Common myeloid progenitor, CD34-positive (primary cell): ENCODE measurements at regions not wholly inside any gene's neighbourhood (a gene's known extent, or its start where the extent isn't known, plus 50 kb on each side); places are given as distances from the start of the nearest gene placed in this dataset.
A peak's percentile ranks its signal among the peaks of the same experiment; 100 is the strongest.

Source experiments
- CTCF ChIA-PET: fragments of 350-600 bp; sonication (Branson Sonifier 250); formaldehyde crosslinking; loops from one replicate; lab custom pipeline; 2021; ENCODE audit warnings: antibody characterized with exemption; lab: Charles Lee
- POLR2A ChIA-PET: fragments of 350-600 bp; sonication (Branson Sonifier 250); formaldehyde crosslinking; loops from one replicate; lab custom pipeline; 2021; ENCODE audit warnings: antibody characterized with exemption; lab: Charles Lee
- DNase-seq, 3 donors: peaks; one replicate each; pipeline versions ENCODE4 v3.0.0 to v3.0.0-alpha.2; 2013
- H3K27ac ChIP-seq, 2 experiments: 1 replicate in 1 of 2; 2 replicates in 1 of 2; pipeline ENCODE4 v1.7.0; 2013; ENCODE audit warnings: inconsistent platforms in 2 of 2, low read length in 2 of 2, mild to moderate bottlenecking in 2 of 2, low read depth in 1 of 2, moderate library complexity in 1 of 2; ENCODE audit not compliant: severe bottlenecking in 2 of 2, insufficient read depth in 1 of 2, poor library complexity in 1 of 2
- H3K27me3 ChIP-seq, 5 experiments: replicated peaks in 2 of 5; 1 replicate in 3 of 5; 2 replicates in 2 of 5; pipeline versions ENCODE4 v1.6.1 to v1.7.0; 2013; ENCODE audit warnings: low read length in 4 of 5, mild to moderate bottlenecking in 2 of 5, moderate library complexity in 2 of 5, inconsistent platforms in 1 of 5; ENCODE audit not compliant: insufficient read depth in 5 of 5, control insufficient read depth in 4 of 5
- H3K36me3 ChIP-seq, 4 experiments: 1 replicate in 2 of 4; 2 replicates in 2 of 4; pipeline versions ENCODE4 v1.6.1 to v1.7.0; 2013; ENCODE audit warnings: low read length in 3 of 4, control low read depth in 1 of 4, mild to moderate bottlenecking in 1 of 4; ENCODE audit not compliant: control insufficient read depth in 4 of 4, insufficient read depth in 4 of 4
- H3K4me1 ChIP-seq, 4 experiments: 1 replicate in 3 of 4; 2 replicates in 1 of 4; pipeline versions ENCODE4 v1.6.1 to v1.7.1; 2013; ENCODE audit warnings: low read length in 3 of 4, mild to moderate bottlenecking in 3 of 4, control low read depth in 1 of 4, inconsistent platforms in 1 of 4, moderate library complexity in 1 of 4; ENCODE audit not compliant: control insufficient read depth in 4 of 4, insufficient read depth in 4 of 4; ENCODE audit errors: control extremely low read depth in 1 of 4
- H3K4me3 ChIP-seq, 7 experiments: 1 replicate in 4 of 7; 2 replicates in 3 of 7; pipeline versions ENCODE4 v1.5.1 to v1.7.0; 2013; ENCODE audit warnings: mild to moderate bottlenecking in 7 of 7, low read length in 6 of 7, moderate library complexity in 6 of 7, inconsistent platforms in 2 of 7, low read depth in 2 of 7, control low read depth in 1 of 7; ENCODE audit not compliant: insufficient read depth in 4 of 7, control insufficient read depth in 1 of 7; ENCODE audit errors: extremely low read depth in 1 of 7
- H3K9me3 ChIP-seq, 5 experiments: 1 replicate in 4 of 5; 2 replicates in 1 of 5; pipeline versions ENCODE4 v1.6.1 to v1.7.1; 2013; ENCODE audit warnings: low read length in 4 of 5, mild to moderate bottlenecking in 2 of 5, inconsistent platforms in 1 of 5, low read depth in 1 of 5, moderate library complexity in 1 of 5; ENCODE audit not compliant: control insufficient read depth in 4 of 5, insufficient read depth in 2 of 5; ENCODE audit errors: control extremely low read depth in 1 of 5
- WGBS: methylation state at CpG from one replicate; pipeline ENCODE4 v1.1.5; 2013; ENCODE audit not compliant: insufficient coverage; 5-methylcytosine and 5-hydroxymethylcytosine counted together

DNA sequence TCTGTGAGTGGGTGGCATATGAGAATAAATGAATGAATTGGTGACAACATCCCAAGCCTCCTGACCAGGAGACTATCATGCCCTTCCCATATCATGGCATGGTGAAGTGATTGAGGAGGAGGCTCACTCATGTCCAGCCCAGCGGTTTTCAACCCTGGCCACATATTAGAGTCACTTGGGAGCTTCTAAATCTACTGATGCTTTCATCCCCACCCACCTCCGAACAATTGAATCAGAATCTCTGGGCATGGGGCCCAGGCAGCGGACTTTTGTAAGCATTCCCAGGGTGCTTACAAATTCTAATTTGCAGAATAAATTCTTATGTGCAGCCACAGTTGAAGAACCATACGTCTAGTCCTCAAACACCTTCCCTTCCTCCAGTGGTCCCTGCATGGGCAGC lies 81.7 kb upstream of the SEC11C start:
- WGBS, result 100% methylated on average over 3 of the region's 4 CpGs
- no peaks in the 10 kb centered on the region for H3K36me3 ChIP-seq
- ChIA-PET POLR2A (interaction anchor here (0.6 kb wide), 1 partner anchor 180 kb away, joined by 3 read pairs; no protein-coding TSS in a partner anchor), CTCF (interaction anchor here (0.7 to 10.7 kb wide), 8 partner anchors 10 to 1871 kb away, joined by 3 to 102 read pairs (median 3); no protein-coding TSS in a partner anchor)
- H3K9me3 ChIP-seq, result no peaks in the 10 kb centered on the region
- peaks cover 0 to 5% (median 0%) of the 10 kb centered on the region in 5 experiments for H3K27me3 ChIP-seq
- no peak for DNase-seq
- no peak overlapping the region for H3K27ac ChIP-seq
- H3K4me3 ChIP-seq, result no peak overlapping the region
- peaks cover 0 to 4% (median 0%) of the 10 kb centered on the region in 4 experiments for H3K4me1 ChIP-seq

DNA sequence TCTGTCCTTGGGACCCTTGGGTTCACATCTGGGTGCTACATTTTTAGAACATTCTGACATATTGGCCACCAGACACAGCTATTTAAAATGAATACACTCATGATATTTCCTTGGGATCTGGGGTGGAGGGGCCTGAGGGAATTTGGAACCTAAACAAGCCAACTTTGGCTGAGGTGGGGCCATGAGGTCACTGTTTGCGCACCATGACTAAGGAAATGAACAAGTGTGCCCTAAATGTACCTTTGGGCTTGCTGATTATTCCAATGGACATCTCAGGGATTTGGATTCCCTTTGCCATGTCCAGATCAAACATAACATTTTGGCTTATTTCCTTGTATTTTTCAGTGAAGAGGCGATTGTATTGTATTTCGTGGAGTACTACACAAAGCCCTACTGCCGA lies 80.5 kb upstream of the SEC11C start:
- H3K4me1 ChIP-seq, result peaks cover 0 to 10% (median 5%) of the 10 kb centered on the region in 4 experiments
- no peaks in the 10 kb centered on the region for H3K36me3 ChIP-seq
- no peak overlapping the region for H3K4me3 ChIP-seq
- WGBS, result 86% methylated on average over 3 of the region's 4 CpGs
- H3K27ac ChIP-seq, result no peak overlapping the region
- ChIA-PET POLR2A (interaction anchor here (0.6 kb wide), 1 partner anchor 123 kb away, joined by 7 read pairs; no protein-coding TSS in a partner anchor), CTCF (interaction anchor here (1.1 to 10.7 kb wide), 4 partner anchors 9 to 290 kb away, joined by 3 to 102 read pairs (median 34); no protein-coding TSS in a partner anchor)
- H3K9me3 ChIP-seq, result no peaks in the 10 kb centered on the region
- peaks cover 0 to 4% (median 0%) of the 10 kb centered on the region in 5 experiments for H3K27me3 ChIP-seq
- DNase-seq, result no peak

DNA sequence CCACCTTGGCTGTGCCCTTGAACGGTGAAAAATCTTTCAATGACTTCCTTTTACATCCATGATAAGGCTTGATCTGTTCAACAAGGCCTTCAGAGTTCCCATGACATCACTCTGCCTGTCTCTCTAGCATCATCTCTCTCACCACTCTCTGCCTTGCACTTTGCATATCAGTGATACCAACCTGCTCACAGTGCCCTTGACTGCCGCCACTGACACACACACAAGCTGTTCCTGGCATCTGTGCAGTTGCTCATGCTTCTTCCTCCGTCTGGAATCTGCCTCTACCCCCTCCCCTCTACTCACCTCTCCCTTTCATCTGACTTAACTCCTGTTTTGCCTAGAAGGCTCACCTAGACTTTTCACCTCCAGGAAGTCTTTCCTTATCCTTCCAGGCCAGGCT lies 79.1 kb upstream of the SEC11C start:
- WGBS, result 74% methylated on average over 3 of the region's 3 CpGs
- ChIA-PET CTCF (interaction anchor here (0.8 to 10.7 kb wide), 9 partner anchors 10 to 575 kb away, joined by 3 to 102 read pairs (median 4); no protein-coding TSS in a partner anchor), POLR2A (no interaction called here)
- Histone ChIP-seq H3K27ac (no peak overlapping the region), H3K36me3 (no peaks in the 10 kb centered on the region), H3K4me1 (peaks cover 0 to 10% (median 5%) of the 10 kb centered on the region in 4 experiments), H3K4me3 (no peak overlapping the region), H3K27me3 (peaks cover 0 to 4% (median 0%) of the 10 kb centered on the region in 5 experiments), H3K9me3 (no peaks in the 10 kb centered on the region)
- peak in 2 of 3 donors; percentile 26 to 48 for DNase-seq

GRCh38 chr18:59061914-59062642 lies 77.6 kb upstream of the SEC11C start:
- Histone ChIP-seq H3K4me3 (no peak overlapping the region), H3K9me3 (no peaks in the 10 kb centered on the region), H3K27me3 (peaks cover 0 to 4% (median 0%) of the 10 kb centered on the region in 5 experiments), H3K4me1 (peaks cover 0 to 10% (median 3%) of the 10 kb centered on the region in 4 experiments), H3K27ac (no peak overlapping the region), H3K36me3 (no peaks in the 10 kb centered on the region)
- ChIA-PET CTCF (interaction anchor here (0.9 to 10.7 kb wide), 9 partner anchors 8 to 298 kb away, joined by 3 to 102 read pairs (median 5); no protein-coding TSS in a partner anchor), POLR2A (no interaction called here)
- DNase-seq, result no peak
- 94% methylated on average over 9 of the region's 14 CpGs for WGBS

- H3K9me3 ChIP-seq, result no peaks in the 10 kb centered on the region
- POLR2A ChIA-PET, result no interaction called here
- CTCF ChIA-PET, result interaction anchor here (1.2 to 10.7 kb wide), 3 partner anchors 273 to 293 kb away, joined by 3 to 102 read pairs (median 65); no protein-coding TSS in a partner anchor
- H3K27me3 ChIP-seq, result peaks cover 0 to 4% (median 0%) of the 10 kb centered on the region in 5 experiments
- no peak for DNase-seq
- H3K36me3 ChIP-seq, result no peaks in the 10 kb centered on the region
- H3K27ac ChIP-seq, result no peak overlapping the region
- H3K4me3 ChIP-seq, result no peak overlapping the region
- WGBS, result 98% methylated on average over 10 of the region's 13 CpGs
- peaks cover 0 to 10% (median 3%) of the 10 kb centered on the region in 4 experiments for H3K4me1 ChIP-seq
These were observed 77.1 kb upstream of the SEC11C start for GRCh38 chr18:59062643-59063006.

- Histone ChIP-seq H3K9me3 (no peaks in the 10 kb centered on the region), H3K4me1 (peaks cover 0 to 10% (median 3%) of the 10 kb centered on the region in 4 experiments), H3K4me3 (no peak overlapping the region), H3K27me3 (peaks cover 0 to 4% (median 0%) of the 10 kb centered on the region in 5 experiments), H3K27ac (no peak overlapping the region), H3K36me3 (no peaks in the 10 kb centered on the region)
- POLR2A ChIA-PET, result no interaction called here
- DNase-seq, result no peak
- CTCF ChIA-PET, result interaction anchor here (1.5 to 10.7 kb wide), 4 partner anchors 25 to 294 kb away, joined by 3 to 102 read pairs (median 34); no protein-coding TSS in a partner anchor
- 65% methylated on average over 5 of the region's 7 CpGs for WGBS
These were observed 76.3 kb upstream of the SEC11C start for GRCh38 chr18:59063300-59063906.
